Panc1 (cell line): ENCODE measurements at regions not wholly inside any gene's neighbourhood (a gene's known extent, or its start where the extent isn't known, plus 50 kb on each side); places are given as distances from the start of the nearest gene placed in this dataset.

Source experiments
- POLR2AphosphoS5 ChIP-seq: IDR thresholded peaks from 2 replicates; pipeline ENCODE4 v1.6.1; 2012; ENCODE audit warnings: mild to moderate bottlenecking, low read depth, low read length, moderate library complexity
- SIN3A ChIP-seq: IDR thresholded peaks from 2 replicates; pipeline ENCODE4 v1.6.1; 2012; ENCODE audit warnings: low read depth, mild to moderate bottlenecking, low read length, moderate library complexity, borderline replicate concordance; ENCODE audit not compliant: insufficient read depth
- TCF7L2 ChIP-seq: IDR thresholded peaks from 2 replicates; pipeline ENCODE4 v1.6.1; 2011; ENCODE audit warnings: mild to moderate bottlenecking, low read depth, low read length, inconsistent platforms
- TF ChIP-seq, protein P1 (sequence below): fragments of 450-650 bp; IDR thresholded peaks from 2 replicates; pipeline ENCODE4 v1.5.1; 2017; ENCODE audit warnings: mild to moderate bottlenecking
- TF ChIP-seq, protein P2 (sequence below), 2 experiments: IDR thresholded peaks; 2 replicates each; pipeline ENCODE4 v1.6.1; 2011 to 2012; ENCODE audit warnings: low read depth in 2 of 2, control low read depth in 1 of 2, low read length in 1 of 2, mild to moderate bottlenecking in 1 of 2, moderate library complexity in 1 of 2; ENCODE audit not compliant: insufficient read depth in 1 of 2

DNA sequence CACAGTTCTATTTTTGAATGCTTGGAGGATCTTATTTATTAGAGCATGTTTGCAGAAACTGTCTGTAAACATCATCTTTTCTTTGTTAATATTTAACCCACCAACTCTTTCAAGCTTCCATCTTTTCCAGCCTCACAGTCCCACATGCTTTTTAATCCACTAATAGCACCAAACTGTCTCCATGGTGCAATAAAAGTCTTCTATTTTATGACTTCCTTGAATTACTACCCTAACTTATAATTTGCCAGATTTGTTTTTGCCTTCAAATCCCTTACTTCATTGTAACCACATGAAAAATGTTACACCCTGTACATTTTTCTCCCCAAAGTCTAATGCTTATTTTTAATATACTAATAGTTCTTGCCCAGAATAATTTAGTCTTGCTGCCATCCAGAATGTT is 792.6 kb downstream of the PLCL1 start:
- TF ChIP-seq, protein P1, sequence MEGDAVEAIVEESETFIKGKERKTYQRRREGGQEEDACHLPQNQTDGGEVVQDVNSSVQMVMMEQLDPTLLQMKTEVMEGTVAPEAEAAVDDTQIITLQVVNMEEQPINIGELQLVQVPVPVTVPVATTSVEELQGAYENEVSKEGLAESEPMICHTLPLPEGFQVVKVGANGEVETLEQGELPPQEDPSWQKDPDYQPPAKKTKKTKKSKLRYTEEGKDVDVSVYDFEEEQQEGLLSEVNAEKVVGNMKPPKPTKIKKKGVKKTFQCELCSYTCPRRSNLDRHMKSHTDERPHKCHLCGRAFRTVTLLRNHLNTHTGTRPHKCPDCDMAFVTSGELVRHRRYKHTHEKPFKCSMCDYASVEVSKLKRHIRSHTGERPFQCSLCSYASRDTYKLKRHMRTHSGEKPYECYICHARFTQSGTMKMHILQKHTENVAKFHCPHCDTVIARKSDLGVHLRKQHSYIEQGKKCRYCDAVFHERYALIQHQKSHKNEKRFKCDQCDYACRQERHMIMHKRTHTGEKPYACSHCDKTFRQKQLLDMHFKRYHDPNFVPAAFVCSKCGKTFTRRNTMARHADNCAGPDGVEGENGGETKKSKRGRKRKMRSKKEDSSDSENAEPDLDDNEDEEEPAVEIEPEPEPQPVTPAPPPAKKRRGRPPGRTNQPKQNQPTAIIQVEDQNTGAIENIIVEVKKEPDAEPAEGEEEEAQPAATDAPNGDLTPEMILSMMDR = no peak
- TF ChIP-seq POLR2AphosphoS5 (no peak), TCF7L2 (no peak), SIN3A (no peak)
- TF ChIP-seq, protein P2, sequence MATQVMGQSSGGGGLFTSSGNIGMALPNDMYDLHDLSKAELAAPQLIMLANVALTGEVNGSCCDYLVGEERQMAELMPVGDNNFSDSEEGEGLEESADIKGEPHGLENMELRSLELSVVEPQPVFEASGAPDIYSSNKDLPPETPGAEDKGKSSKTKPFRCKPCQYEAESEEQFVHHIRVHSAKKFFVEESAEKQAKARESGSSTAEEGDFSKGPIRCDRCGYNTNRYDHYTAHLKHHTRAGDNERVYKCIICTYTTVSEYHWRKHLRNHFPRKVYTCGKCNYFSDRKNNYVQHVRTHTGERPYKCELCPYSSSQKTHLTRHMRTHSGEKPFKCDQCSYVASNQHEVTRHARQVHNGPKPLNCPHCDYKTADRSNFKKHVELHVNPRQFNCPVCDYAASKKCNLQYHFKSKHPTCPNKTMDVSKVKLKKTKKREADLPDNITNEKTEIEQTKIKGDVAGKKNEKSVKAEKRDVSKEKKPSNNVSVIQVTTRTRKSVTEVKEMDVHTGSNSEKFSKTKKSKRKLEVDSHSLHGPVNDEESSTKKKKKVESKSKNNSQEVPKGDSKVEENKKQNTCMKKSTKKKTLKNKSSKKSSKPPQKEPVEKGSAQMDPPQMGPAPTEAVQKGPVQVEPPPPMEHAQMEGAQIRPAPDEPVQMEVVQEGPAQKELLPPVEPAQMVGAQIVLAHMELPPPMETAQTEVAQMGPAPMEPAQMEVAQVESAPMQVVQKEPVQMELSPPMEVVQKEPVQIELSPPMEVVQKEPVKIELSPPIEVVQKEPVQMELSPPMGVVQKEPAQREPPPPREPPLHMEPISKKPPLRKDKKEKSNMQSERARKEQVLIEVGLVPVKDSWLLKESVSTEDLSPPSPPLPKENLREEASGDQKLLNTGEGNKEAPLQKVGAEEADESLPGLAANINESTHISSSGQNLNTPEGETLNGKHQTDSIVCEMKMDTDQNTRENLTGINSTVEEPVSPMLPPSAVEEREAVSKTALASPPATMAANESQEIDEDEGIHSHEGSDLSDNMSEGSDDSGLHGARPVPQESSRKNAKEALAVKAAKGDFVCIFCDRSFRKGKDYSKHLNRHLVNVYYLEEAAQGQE (IDR thresholded peaks at IDR 0.05; ENCODE audit: insufficient read depth in 1 of 2, low read depth in 2 of 2, low read length in 1 of 2) = no peak
